ENCODE measurements at regions not wholly inside any gene's neighbourhood (a gene's known extent, or its start where the extent isn't known, plus 50 kb on each side); places are given as distances from the start of the nearest gene placed in this dataset.

DNA sequence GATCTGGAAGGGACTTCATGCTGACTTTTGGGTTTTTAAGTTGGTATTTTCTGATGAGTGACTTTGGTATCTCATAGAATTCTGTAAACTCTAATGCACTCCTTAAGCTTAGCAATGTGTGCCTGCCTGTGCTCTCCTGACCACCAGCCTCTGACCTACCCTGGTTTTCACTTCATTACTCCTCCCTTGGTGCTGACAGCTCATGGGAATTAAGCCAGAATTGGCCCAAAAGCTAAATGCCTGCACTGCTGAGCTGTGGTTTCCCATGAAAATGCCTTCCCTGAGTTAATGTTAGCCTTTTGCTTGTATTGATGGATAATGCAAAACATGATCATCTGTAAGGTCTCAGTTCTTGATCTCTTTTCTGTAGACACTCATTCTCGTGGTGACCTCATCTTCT lies 308.0 kb downstream of the DOCK8 start:
- Histone ChIP-seq H3K9me3 (no peaks in the 10 kb centered on the region), H3K36me3 (no peaks in the 10 kb centered on the region), H3K4me3 (no peak overlapping the region), H3K27me3 (no peaks in the 10 kb centered on the region), H3K27ac (no peak overlapping the region), H3K4me1 (peaks cover 0 to 18% (median 0%) of the 10 kb centered on the region in 4 donors)
- no peak for DNase-seq
- TF ChIP-seq, protein P1, sequence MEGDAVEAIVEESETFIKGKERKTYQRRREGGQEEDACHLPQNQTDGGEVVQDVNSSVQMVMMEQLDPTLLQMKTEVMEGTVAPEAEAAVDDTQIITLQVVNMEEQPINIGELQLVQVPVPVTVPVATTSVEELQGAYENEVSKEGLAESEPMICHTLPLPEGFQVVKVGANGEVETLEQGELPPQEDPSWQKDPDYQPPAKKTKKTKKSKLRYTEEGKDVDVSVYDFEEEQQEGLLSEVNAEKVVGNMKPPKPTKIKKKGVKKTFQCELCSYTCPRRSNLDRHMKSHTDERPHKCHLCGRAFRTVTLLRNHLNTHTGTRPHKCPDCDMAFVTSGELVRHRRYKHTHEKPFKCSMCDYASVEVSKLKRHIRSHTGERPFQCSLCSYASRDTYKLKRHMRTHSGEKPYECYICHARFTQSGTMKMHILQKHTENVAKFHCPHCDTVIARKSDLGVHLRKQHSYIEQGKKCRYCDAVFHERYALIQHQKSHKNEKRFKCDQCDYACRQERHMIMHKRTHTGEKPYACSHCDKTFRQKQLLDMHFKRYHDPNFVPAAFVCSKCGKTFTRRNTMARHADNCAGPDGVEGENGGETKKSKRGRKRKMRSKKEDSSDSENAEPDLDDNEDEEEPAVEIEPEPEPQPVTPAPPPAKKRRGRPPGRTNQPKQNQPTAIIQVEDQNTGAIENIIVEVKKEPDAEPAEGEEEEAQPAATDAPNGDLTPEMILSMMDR (IDR thresholded peaks at IDR 0.05): no peak
- TF ChIP-seq POLR2A (IDR thresholded peaks at IDR 0.05): no peak

DNA sequence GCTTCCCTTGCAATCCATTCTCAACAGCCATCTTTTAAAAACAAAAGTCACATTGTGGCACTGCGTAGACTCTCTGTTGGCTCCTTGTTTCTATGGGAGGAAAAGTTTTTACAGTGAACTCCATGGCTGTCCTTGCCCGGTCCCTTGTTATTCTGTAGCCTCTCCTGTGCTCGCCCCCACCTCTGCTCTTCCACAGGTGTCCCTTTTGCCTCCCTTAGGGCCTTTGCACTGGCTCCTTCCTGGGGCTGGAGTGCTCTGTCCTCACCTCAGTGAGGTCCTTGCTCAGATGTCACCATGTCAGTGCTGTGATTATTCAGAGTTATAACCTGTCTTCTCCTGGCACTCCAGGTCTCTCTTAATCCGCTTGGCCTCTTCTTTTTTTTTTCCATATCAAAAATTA lies 308.8 kb downstream of the DOCK8 start:
- H3K27ac ChIP-seq: no peak overlapping the region
- TF ChIP-seq, protein P1 (IDR thresholded peaks at IDR 0.05): no peak
- TF ChIP-seq POLR2A (IDR thresholded peaks at IDR 0.05): no peak

GRCh38 chr9:524008-524407 lies 309.3 kb downstream of the DOCK8 start:
- TF ChIP-seq, protein P1 (IDR thresholded peaks at IDR 0.05): no peak
- TF ChIP-seq POLR2A (IDR thresholded peaks at IDR 0.05): no peak
- no peaks in the 10 kb centered on the region for H3K9me3 ChIP-seq
- DNase-seq: no peak
- H3K4me1 ChIP-seq: peaks cover 0 to 9% (median 0%) of the 10 kb centered on the region in 4 donors
- no peak overlapping the region for H3K27ac ChIP-seq
- no peak overlapping the region for H3K4me3 ChIP-seq
- no peaks in the 10 kb centered on the region for H3K36me3 ChIP-seq
- no peaks in the 10 kb centered on the region for H3K27me3 ChIP-seq

More for the DNA sequence above, 308.8 kb downstream of the DOCK8 start:
- Histone ChIP-seq H3K27me3 (no peaks in the 10 kb centered on the region), H3K4me1 (peaks cover 0 to 15% (median 0%) of the 10 kb centered on the region in 4 donors), H3K4me3 (no peak overlapping the region), H3K9me3 (no peaks in the 10 kb centered on the region), H3K36me3 (no peaks in the 10 kb centered on the region)
- DNase-seq: no peak

DNA sequence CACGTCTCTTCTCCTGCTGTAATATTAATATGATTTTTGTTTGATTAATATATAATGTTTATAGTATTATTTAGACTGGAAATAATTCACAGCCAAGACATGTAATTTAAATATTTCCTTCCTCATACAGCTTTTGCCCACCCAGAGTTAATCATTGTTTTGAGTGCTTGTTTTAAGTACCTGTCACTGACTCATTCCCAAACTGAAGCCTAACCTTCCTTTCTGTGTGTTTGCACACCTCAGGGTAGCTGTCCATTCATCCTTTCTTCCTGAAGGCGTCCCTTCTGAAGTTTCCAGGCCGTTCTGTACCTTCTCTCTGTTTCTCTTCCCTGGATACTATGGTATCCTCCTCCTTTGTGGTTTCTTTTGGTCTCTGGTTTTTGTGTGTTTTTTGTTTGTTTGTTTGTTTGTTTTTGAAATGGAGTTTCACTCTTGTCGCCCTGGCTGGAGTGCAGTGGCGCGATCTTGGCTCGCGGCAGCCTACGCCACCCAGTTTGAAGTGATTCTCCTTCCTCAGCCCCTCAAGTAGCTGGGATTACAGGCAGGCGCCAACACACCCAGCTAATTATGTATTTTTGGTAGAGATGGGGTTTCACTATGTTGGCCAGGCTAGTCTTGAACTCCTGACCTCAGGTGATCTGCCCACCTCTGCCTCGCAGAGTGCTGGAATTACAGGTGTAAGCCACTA lies 312.4 kb downstream of the DOCK8 start:
- H3K4me3 ChIP-seq: no peak overlapping the region
- TF ChIP-seq POLR2A (IDR thresholded peaks at IDR 0.05): no peak
- TF ChIP-seq, protein P1 (IDR thresholded peaks at IDR 0.05): no peak
- no peaks in the 10 kb centered on the region for H3K4me1 ChIP-seq
- H3K9me3 ChIP-seq: no peaks in the 10 kb centered on the region
- no peak overlapping the region for H3K27ac ChIP-seq
- DNase-seq: no peak
- H3K36me3 ChIP-seq: no peaks in the 10 kb centered on the region
- no peaks in the 10 kb centered on the region for H3K27me3 ChIP-seq

DNA sequence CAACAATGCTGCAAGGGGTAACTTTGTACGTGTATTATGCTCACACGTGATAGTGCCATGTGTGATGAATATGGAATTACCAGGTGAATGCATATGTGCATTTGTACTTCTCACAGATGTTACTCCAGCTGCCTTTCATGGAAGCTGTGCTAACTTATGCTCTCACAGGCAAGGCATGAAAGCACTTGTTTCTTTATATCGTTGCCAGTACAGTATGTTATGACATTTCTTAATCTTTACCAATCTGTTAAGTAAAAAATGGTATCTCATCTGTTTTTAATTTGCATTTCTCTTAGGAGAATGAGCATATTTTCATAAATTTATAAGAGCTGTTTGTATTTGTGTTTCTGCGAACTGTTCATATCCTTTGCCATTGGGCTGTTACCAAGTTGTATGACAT lies 311.8 kb upstream of the DMRT1 start:
- no peaks in the 10 kb centered on the region for H3K36me3 ChIP-seq
- H3K4me1 ChIP-seq: peaks cover 0 to 9% (median 0%) of the 10 kb centered on the region in 4 donors
- no peaks in the 10 kb centered on the region for H3K27me3 ChIP-seq
- H3K27ac ChIP-seq: no peak overlapping the region
- H3K4me3 ChIP-seq: no peak overlapping the region
- no peak for DNase-seq
- no peaks in the 10 kb centered on the region for H3K9me3 ChIP-seq
- TF ChIP-seq POLR2A (IDR thresholded peaks at IDR 0.05): no peak
- TF ChIP-seq, protein P1 (IDR thresholded peaks at IDR 0.05): no peak
